HG03108 (cell line): ENCODE measurements at regions not wholly inside any gene's neighbourhood (a gene's known extent, or its start where the extent isn't known, plus 50 kb on each side); places are given as distances from the start of the nearest gene placed in this dataset.
"Not testable (repeated sequence)": the region's sequence is repeated elsewhere in the genome, so short reads cannot be mapped to it uniquely, and the experiment has no call there.

ENCODE experiments used
- ATAC-seq: cut with Tn5 transposase; IDR thresholded peaks from one replicate; pipeline ENCODE4 v1.9.1; 2021; ENCODE audit warnings: moderate library complexity; ENCODE audit not compliant: unreplicated experiment

- no peak for ATAC-seq
These were observed 50.4 kb upstream of the RAPH1 start for GRCh38 chr2:203585516-203585915.

- no peak for ATAC-seq
These were observed 51.1 kb upstream of the RAPH1 start for GRCh38 chr2:203586206-203586605.

- no peak for ATAC-seq
These were observed 51.6 kb upstream of the RAPH1 start for GRCh38 chr2:203586696-203587095.

GRCh38 chr2:203590496-203590895, 55.4 kb upstream of the RAPH1 start:
- no peak for ATAC-seq

GRCh38 chr2:203591642-203592041, 56.5 kb upstream of the RAPH1 start:
- no peak for ATAC-seq

GRCh38 chr2:203592470-203592869, 57.4 kb upstream of the RAPH1 start:
- no peak for ATAC-seq

- no peak for ATAC-seq
These were observed 59.4 kb upstream of the RAPH1 start for GRCh38 chr2:203594541-203594940.

GRCh38 chr2:203596183-203596582, 61.1 kb upstream of the RAPH1 start:
- no peak for ATAC-seq

- ATAC-seq, result peak; percentile 65
These were observed 64.4 kb upstream of the RAPH1 start for GRCh38 chr2:203599509-203599908.

- ATAC-seq, result no peak
These were observed 65.2 kb upstream of the RAPH1 start for GRCh38 chr2:203600286-203600685.

GRCh38 chr2:203603456-203604389, 68.6 kb upstream of the RAPH1 start:
- no peak for ATAC-seq

GRCh38 chr2:203605302-203605701, 70.2 kb upstream of the RAPH1 start:
- ATAC-seq, result no peak

GRCh38 chr2:203606051-203606450, 71.0 kb upstream of the RAPH1 start:
- no peak for ATAC-seq

- no peak for ATAC-seq
These were observed 75.5 kb upstream of the RAPH1 start for GRCh38 chr2:203610558-203610957.

GRCh38 chr2:203612246-203612645, 77.1 kb upstream of the RAPH1 start:
- no peak for ATAC-seq

GRCh38 chr2:203619267-203619878, 84.3 kb upstream of the RAPH1 start:
- ATAC-seq, result no peak

- ATAC-seq, result no peak
These were observed 84.4 kb upstream of the CD28 start for GRCh38 chr2:203621981-203622515.

GRCh38 chr2:203623096-203623495, 83.3 kb upstream of the CD28 start:
- no peak for ATAC-seq

GRCh38 chr2:203623661-203624060, 82.8 kb upstream of the CD28 start:
- ATAC-seq, result no peak

GRCh38 chr2:203625701-203626100, 80.7 kb upstream of the CD28 start:
- ATAC-seq, result no peak

GRCh38 chr2:203626247-203626646, 80.2 kb upstream of the CD28 start:
- not testable (repeated sequence) for ATAC-seq
